Upper lobe of left lung (tissue), 4 donors: ENCODE measurements at regions not wholly inside any gene's neighbourhood (a gene's known extent, or its start where the extent isn't known, plus 50 kb on each side); places are given as distances from the start of the nearest gene placed in this dataset.

Source experiments
- EP300 ChIP-seq, 4 donors: sonication (generic); formaldehyde crosslinking; IDR thresholded peaks; one replicate each; pipeline ENCODE4 v1.5.1; 2017; ENCODE audit warnings: antibody characterized with exemption in 4 of 4, control low read depth in 2 of 4
- POLR2A ChIP-seq, 4 donors: fragments of 450-650 bp; IDR thresholded peaks; one replicate each; pipeline ENCODE4 v1.5.1; 2016 to 2017; ENCODE audit warnings: antibody characterized with exemption in 4 of 4, mild to moderate bottlenecking in 2 of 4
- POLR2AphosphoS5 ChIP-seq, 2 donors: sonication (generic); formaldehyde crosslinking; IDR thresholded peaks; one replicate each; pipeline ENCODE4 v1.5.1; 2017; ENCODE audit warnings: antibody characterized with exemption in 2 of 2
- TF ChIP-seq, protein P1 (sequence below), 6 experiments: fragments of 450-650 bp in 4 of 6; fragments of 200-600 bp in 2 of 6; sonication (generic) in 2 of 6; IDR thresholded peaks; one replicate each; pipeline ENCODE4 v1.5.1; 2016 to 2019; ENCODE audit warnings: antibody characterized with exemption in 6 of 6

DNA sequence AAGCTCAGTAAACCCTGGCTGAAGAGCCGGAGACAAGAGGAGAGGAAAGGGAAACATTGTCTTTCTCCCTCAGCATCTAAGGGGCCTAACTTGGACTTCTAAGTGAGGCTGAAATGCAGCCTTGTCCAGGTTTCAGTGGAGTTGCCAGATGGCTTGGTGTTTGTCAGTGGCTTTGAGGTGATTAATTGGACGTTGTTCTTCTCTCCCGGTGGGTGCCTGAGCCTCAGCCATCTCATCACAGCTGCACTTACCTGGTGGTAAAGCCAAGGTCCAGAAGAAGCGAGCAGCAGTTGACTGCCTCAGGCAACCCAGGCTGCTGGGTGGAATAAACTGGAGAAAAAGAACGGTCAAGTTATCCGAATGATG, 202.2 kb upstream of the NLRP1 start:
- TF ChIP-seq POLR2A (IDR thresholded peaks at IDR 0.05) (no peak), POLR2AphosphoS5 (IDR thresholded peaks at IDR 0.05) (no peak), EP300 (IDR thresholded peaks at IDR 0.05) (no peak)
- TF ChIP-seq, protein P1, sequence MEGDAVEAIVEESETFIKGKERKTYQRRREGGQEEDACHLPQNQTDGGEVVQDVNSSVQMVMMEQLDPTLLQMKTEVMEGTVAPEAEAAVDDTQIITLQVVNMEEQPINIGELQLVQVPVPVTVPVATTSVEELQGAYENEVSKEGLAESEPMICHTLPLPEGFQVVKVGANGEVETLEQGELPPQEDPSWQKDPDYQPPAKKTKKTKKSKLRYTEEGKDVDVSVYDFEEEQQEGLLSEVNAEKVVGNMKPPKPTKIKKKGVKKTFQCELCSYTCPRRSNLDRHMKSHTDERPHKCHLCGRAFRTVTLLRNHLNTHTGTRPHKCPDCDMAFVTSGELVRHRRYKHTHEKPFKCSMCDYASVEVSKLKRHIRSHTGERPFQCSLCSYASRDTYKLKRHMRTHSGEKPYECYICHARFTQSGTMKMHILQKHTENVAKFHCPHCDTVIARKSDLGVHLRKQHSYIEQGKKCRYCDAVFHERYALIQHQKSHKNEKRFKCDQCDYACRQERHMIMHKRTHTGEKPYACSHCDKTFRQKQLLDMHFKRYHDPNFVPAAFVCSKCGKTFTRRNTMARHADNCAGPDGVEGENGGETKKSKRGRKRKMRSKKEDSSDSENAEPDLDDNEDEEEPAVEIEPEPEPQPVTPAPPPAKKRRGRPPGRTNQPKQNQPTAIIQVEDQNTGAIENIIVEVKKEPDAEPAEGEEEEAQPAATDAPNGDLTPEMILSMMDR (IDR thresholded peaks at IDR 0.05), result no peak
